GM12891 (cell line): ENCODE measurements at regions not wholly inside any gene's neighbourhood (a gene's known extent, or its start where the extent isn't known, plus 50 kb on each side); places are given as distances from the start of the nearest gene placed in this dataset.

Experiments used
- DNase-seq: peaks from one replicate; pipeline ENCODE4 v3.0.0; 2011; ENCODE audit warnings: low spot score; ENCODE audit not compliant: insufficient read length
- FAIRE-seq: peaks from 2 replicates; lab custom pipeline; 2011; peaks lifted over from hg19 to GRCh38; lab: Jason Lieb, UNC
- PAX5 ChIP-seq: IDR thresholded peaks from 2 replicates; pipeline ENCODE4 v1.6.1; 2011; ENCODE audit warnings: low read length, moderate library complexity, mild to moderate bottlenecking; ENCODE audit not compliant: insufficient read depth, severe bottlenecking
- POLR2A ChIP-seq: IDR thresholded peaks from 2 replicates; pipeline ENCODE4 v1.6.1; 2011; ENCODE audit warnings: low read depth, low read length, control low read depth
- POLR2AphosphoS5 ChIP-seq: IDR thresholded peaks from 2 replicates; pipeline ENCODE4 v1.6.1; 2011; ENCODE audit warnings: low read depth, low read length, control low read depth
- POU2F2 ChIP-seq: IDR thresholded peaks from 2 replicates; pipeline ENCODE4 v1.6.1; 2011; ENCODE audit warnings: low read depth, mild to moderate bottlenecking, control low read depth, low read length, moderate library complexity
- SPI1 ChIP-seq: IDR thresholded peaks from 2 replicates; pipeline ENCODE4 v1.6.1; 2011; ENCODE audit warnings: low read depth, low read length, control low read depth
- TAF1 ChIP-seq: IDR thresholded peaks from 2 replicates; pipeline ENCODE4 v1.6.1; 2011; ENCODE audit warnings: low read depth, low read length, control low read depth

DNA sequence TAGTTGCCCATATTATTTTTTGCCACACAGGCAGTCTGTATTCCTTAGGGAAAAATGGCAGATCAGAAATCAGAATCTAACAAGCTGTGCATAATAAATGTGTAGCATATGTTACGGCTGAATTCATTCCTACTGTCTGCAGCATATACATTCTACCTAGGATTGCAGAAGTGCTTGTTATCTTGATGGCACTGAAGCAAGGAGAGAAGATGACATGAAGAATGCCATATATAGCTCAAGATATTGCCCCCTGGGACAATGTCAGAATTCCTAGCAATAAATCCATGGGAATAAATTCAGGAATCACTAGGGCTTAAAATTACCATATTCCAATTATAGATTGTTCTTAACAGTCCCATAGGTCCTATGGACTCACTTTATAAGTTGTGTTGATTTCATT lies 293.0 kb upstream of the CNR1 start:
- FAIRE-seq (no peak), DNase-seq (no peak)
- TF ChIP-seq SPI1 (no peak), TAF1 (no peak), POLR2AphosphoS5 (no peak), PAX5 (no peak), POLR2A (no peak), POU2F2 (no peak)

DNA sequence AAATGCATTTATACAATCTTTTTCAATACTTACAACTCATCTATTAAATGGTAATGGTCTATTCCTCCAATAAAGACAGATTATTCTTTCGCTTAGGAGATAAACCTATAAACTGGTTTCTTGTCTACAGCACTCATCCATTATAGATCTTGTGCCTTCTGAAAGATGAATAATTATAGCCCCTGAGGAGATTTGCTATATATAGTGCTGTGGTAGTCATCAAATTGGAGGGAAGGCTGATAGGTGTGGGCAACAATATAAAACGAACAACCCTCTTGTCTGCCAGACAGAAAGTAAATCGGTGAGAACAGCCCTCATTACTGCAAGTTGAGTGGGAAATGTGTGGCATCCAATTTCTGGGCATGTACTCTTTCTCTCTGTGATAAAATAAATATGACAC lies 292.5 kb upstream of the CNR1 start:
- no peak for DNase-seq
- no peak for FAIRE-seq
- TF ChIP-seq POU2F2 (no peak), POLR2A (no peak), TAF1 (no peak), SPI1 (no peak), PAX5 (no peak), POLR2AphosphoS5 (no peak)

DNA sequence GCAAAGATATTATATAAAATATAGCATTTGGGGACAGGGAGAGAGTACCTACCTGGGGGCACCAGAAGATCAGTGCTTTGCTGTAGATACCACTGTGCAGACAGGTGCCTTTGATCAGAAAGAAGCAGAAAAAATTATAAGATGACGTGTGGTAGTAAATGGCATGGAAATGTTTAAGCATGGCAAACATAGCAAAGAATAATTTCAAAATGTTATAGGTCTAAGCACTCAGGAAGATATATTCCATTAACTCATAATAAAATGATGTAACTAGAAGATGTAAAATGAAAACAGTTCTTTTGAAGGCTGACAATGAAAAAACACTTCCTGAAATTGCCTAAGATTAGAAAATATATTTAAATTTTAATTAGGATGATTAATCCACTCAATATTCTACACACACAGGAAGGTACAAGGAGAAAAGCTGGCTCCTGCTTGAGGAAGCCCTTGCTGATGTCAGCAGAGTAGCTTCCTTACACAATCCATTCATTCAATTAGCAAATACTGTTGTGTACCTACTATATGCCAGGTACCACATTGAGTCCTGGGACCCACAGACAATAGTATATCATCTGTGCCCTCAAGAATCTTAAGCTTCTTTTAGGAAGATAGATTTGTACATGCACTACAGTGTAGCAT lies 290.2 kb upstream of the CNR1 start:
- TF ChIP-seq POU2F2 (no peak), SPI1 (no peak), POLR2AphosphoS5 (no peak), POLR2A (no peak), TAF1 (no peak), PAX5 (no peak)
- no peak for FAIRE-seq

DNA sequence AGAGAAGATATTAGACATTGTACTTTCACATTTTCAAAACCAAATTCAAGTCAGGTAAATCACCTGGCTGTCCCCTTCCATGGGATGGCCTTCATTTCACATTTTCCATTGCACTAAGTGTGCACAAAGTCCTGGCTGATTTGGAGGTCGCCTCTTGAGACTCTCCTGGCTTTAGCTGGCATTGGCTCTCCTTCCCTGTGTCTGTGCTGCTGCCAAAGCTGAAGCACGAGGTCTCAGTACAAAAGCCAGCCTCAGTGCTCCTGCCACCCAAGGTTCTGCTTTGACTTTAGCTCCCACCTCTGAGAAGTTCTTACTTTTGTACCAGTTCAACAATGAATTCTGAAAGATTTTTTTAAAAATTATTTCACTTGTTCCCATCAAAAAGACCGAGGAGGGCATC lies 289.2 kb upstream of the CNR1 start:
- no peak for FAIRE-seq
- no peak for TF ChIP-seq SPI1
- TF ChIP-seq POU2F2: no peak
- no peak for TF ChIP-seq POLR2A
- TF ChIP-seq PAX5: no peak
- TF ChIP-seq POLR2AphosphoS5: no peak
- TF ChIP-seq TAF1: no peak
- no peak for DNase-seq

More for the DNA sequence above, 290.2 kb upstream of the CNR1 start:
- DNase-seq: no peak

DNA sequence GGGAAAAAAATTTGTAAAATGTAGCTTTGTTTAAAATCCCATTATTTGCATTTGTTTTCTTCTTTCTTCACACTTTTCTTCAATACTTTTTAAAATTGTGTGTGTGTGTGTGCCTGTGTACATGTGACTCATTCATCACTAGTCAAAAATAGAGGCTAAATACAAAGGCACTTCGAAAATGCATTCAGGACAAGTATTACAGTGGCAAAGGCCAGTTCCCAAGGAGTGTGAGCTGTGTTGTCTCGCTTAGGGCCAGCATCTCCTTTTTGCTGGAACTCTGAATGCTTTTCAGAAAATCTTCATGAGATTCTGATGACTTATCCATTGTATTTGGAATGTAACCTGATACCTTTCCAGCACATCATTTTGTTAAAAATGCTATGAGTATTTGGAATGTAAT lies 288.5 kb upstream of the CNR1 start:
- DNase-seq (no peak), FAIRE-seq (no peak)
- TF ChIP-seq TAF1: no peak
- TF ChIP-seq POU2F2: no peak
- no peak for TF ChIP-seq SPI1
- no peak for TF ChIP-seq POLR2AphosphoS5
- TF ChIP-seq PAX5: no peak
- TF ChIP-seq POLR2A: no peak

DNA sequence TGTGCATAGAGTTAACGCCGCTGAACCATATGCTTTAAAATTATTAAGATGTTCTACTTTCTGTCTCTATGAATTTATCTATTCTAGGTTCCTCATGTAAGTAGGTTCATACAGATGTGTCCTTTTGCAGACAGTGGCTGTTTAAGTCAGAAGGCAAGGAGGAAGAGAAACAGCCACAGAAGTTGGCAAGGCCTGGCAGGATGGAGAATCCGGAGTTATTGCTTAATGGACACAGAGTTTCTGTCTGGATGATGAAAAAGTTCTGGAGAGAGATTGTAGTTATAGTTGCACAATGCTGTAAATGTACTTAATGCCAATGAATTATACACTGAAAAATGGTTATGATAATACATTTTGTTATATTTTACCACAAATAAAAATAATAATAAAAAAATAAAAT lies 283.6 kb upstream of the CNR1 start:
- FAIRE-seq (no peak), DNase-seq (no peak)
- TF ChIP-seq TAF1: no peak
- no peak for TF ChIP-seq POLR2A

DNA sequence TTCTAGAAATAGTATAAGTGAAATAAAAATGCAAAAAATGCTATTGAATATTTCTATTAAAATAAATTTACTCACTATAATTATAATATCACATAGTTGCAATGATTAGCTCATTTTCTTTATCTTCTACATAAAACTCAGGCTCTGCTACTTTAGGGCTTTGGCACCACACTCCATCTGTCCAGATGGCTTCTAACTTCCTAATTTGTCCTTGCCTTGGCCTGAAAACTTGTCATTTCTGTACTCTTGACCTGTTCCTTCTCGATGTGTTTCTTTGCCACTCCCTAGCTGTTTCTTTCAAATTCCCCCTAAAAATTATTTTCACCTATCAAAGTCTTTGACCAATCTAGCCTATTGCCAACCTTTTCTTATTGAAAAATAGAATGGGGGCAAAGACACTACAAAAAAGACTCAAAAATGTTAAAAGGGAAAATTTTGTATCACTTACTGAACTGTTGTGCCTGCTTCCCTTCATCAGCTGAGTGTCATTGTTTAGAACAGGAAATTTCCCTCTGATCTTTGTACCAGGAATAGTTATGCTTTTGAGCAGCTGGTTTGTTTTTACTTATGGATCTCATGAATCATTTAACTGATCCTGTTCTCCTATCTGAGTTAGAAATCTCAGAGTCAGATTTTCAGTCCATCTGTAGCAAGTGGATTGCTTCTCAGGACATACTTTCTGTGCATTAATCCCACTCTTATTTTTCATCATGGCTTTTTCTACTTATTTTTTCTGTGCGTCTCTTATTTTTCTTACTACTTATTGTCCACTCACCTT lies 279.2 kb upstream of the CNR1 start:
- no peak for TF ChIP-seq POLR2AphosphoS5
- no peak for TF ChIP-seq POU2F2
- FAIRE-seq (no peak), DNase-seq (no peak)

DNA sequence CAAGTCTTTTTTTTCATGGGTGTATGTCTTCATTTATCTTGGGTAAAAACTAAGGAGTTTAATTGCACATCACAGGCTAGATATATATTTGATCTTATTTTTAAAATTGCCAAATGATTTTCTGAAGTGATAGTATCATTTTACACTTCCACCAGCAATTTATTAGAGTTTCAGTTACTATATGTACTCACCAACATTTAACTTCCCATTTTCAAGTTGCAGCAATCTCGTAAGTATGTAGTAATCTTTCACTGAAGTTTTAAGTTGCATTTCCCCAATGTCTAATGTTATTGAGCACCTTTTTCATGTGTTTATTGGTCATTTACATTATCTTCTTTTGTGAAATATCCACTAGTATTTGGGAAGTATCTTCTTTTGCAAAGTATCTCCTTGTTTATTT lies 277.4 kb upstream of the CNR1 start:
- DNase-seq: no peak
- TF ChIP-seq PAX5: no peak
- peak; percentile 23; the same call in 1 of the 2 replicates for TF ChIP-seq SPI1
- TF ChIP-seq POLR2AphosphoS5: no peak
- FAIRE-seq: peak; percentile 59

DNA sequence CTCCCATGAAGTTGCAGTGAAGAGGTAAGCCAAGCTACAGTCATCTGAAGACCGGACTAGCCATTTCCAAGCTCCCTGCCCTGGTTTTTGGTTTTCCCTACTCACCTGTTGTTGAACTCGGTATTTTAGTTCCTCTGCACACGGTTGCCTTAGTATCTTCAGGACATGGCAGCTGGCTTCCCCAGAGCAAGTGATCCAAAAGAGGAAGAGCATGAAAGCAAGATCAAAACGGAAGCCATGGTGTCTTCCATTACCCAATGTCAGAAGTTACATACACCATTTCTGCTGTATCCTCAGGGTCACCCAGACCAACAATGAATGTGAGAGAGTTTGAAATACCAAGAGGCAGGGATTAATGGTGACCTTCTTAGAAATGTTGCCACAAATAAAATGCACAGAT lies 276.6 kb upstream of the CNR1 start:
- DNase-seq (no peak), FAIRE-seq (peak; percentile 66)
- no peak for TF ChIP-seq POU2F2
- peak; percentile 55 for TF ChIP-seq SPI1

DNA sequence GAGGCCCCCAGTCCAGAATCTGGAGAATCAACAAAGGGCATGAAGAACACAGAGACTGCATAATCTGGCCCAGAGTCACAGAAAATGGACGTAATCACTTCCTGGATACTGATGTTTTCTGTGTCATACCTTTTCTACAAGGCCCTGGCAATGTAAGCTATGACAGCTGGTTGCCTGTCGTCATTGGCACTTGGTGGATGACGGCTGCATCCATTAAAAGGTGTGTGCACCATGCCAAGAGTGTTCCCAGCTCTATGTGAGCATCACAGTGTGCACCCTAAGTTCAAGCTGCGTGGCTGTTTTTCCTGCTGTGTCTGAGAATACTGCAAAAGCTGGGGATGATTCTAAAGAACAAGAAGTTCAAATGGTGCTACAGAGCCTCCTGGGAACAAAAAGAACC lies 275.2 kb upstream of the CNR1 start:
- FAIRE-seq (no peak), DNase-seq (no peak)
- no peak for TF ChIP-seq SPI1
- TF ChIP-seq POU2F2: no peak
- TF ChIP-seq PAX5: no peak
- TF ChIP-seq TAF1: no peak
- no peak for TF ChIP-seq POLR2AphosphoS5
- TF ChIP-seq POLR2A: no peak

DNA sequence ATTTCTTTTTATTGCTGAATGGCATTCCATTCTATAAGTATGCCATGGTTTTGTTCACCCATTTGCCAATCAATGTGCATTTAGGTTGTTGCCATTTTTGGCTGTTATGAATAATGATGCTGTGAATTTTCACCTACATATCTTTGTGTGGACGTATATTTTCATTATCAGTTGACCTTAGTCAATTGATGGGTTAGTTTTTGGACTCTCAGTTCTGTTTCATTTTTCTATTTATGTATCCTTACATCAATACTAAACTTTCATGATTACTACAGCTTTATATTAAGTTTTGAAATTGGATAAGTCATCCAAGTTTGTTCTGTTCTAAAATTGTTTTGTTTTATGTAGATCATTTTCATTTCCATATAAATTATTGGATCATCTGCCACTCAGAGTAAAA lies 261.9 kb upstream of the CNR1 start:
- FAIRE-seq: peak; percentile 28
- TF ChIP-seq TAF1 (no peak), PAX5 (no peak), POLR2A (no peak), POLR2AphosphoS5 (no peak), POU2F2 (no peak), SPI1 (no peak)
- DNase-seq: no peak

DNA sequence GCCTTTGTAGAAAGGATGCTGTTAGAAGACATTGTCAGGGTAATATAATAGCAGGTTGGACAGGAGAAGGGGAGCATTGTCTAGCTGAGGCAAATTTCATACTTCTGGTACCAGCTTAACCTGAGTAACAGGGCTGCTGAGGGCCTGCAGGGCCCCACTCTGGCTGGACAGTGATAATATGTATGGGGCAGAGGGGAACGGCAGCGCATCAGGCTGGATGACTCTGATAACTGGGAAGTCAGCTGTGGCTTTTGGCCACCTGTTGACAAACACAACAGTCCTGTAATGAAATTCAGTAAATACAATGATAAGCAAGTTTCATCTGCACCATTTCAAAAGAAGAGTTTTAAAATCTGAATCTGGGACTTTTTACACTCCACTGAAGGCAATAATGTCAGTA lies 259.9 kb upstream of the CNR1 start:
- no peak for DNase-seq
- TF ChIP-seq POLR2A (no peak), POLR2AphosphoS5 (no peak), SPI1 (no peak), POU2F2 (no peak), TAF1 (no peak), PAX5 (no peak)
- no peak for FAIRE-seq
